Transverse colon (tissue), 4 donors: ENCODE measurements at regions not wholly inside any gene's neighbourhood (a gene's known extent, or its start where the extent isn't known, plus 50 kb on each side); places are given as distances from the start of the nearest gene placed in this dataset.

Experiments
- CTCF ChIP-seq, 5 experiments: fragments of 200-600 bp in 3 of 5; fragments of 450-650 bp in 2 of 5; sonication (generic) in 3 of 5; IDR thresholded peaks; 1 replicate in 2 of 5; 2 replicates in 3 of 5; pipeline ENCODE4 v1.5.1; 2016 to 2017; ENCODE audit warnings: antibody characterized with exemption in 5 of 5, inconsistent platforms in 3 of 5, mild to moderate bottlenecking in 2 of 5, moderate library complexity in 1 of 5
- EP300 ChIP-seq: sonication (generic); formaldehyde crosslinking; IDR thresholded peaks from one replicate; pipeline ENCODE4 v1.6.1; 2017; ENCODE audit warnings: antibody characterized with exemption, low read depth
- POLR2AphosphoS5 ChIP-seq, 3 donors: sonication (generic); formaldehyde crosslinking; IDR thresholded peaks; one replicate each; pipeline ENCODE4 v1.6.1; 2016; ENCODE audit warnings: antibody characterized with exemption in 3 of 3

GRCh38 chr3:168338161-168338560 lies 242.4 kb upstream of the GOLIM4 start:
- no peak for TF ChIP-seq CTCF (IDR thresholded peaks at IDR 0.05)
- TF ChIP-seq POLR2AphosphoS5 (IDR thresholded peaks at IDR 0.05) = no peak
- no peak for TF ChIP-seq EP300
